Ammon's horn (tissue), 1 donor: ENCODE measurements at regions not wholly inside any gene's neighbourhood (a gene's known extent, or its start where the extent isn't known, plus 50 kb on each side); places are given as distances from the start of the nearest gene placed in this dataset.
"Not testable (repeated sequence)": the region's sequence is repeated elsewhere in the genome, so short reads cannot be mapped to it uniquely, and the experiment has no call there.

Experiments used
- DNase-seq: peaks from one replicate; pipeline ENCODE4 v3.0.0-alpha.2; 2016; ENCODE audit warnings: low spot score

GRCh38 chr18:53920312-53921075 is 304.0 kb downstream of the MBD2 start:
- no peak for DNase-seq

- no peak for DNase-seq
Measured at GRCh38 chr18:53918091-53918490, 306.4 kb downstream of the MBD2 start.

GRCh38 chr18:53911200-53911599 is 313.3 kb downstream of the MBD2 start:
- no peak for DNase-seq

GRCh38 chr18:53909668-53910067 is 314.8 kb downstream of the MBD2 start:
- DNase-seq: no peak

GRCh38 chr18:53907921-53908320 is 316.5 kb downstream of the MBD2 start:
- DNase-seq: no peak

GRCh38 chr18:53906681-53907080 is 317.8 kb downstream of the MBD2 start:
- DNase-seq: no peak

- no peak for DNase-seq
Measured at GRCh38 chr18:53894675-53895442, 329.6 kb downstream of the MBD2 start.

GRCh38 chr18:53887447-53887846 is 337.0 kb downstream of the MBD2 start:
- DNase-seq: no peak

- DNase-seq: no peak
Measured at GRCh38 chr18:53886058-53886457, 338.4 kb downstream of the MBD2 start.

- DNase-seq: no peak
Measured at GRCh38 chr18:53883771-53884170, 340.7 kb downstream of the MBD2 start.

GRCh38 chr18:53874103-53874502 is 350.4 kb downstream of the MBD2 start:
- DNase-seq: no peak

- no peak for DNase-seq
Measured at GRCh38 chr18:53864770-53865169, 359.7 kb downstream of the MBD2 start.

GRCh38 chr18:53862921-53863320 is 361.5 kb downstream of the MBD2 start:
- no peak for DNase-seq

- DNase-seq: no peak
Measured at GRCh38 chr18:53861185-53861584, 363.3 kb downstream of the MBD2 start.

GRCh38 chr18:53859764-53860163 is 364.7 kb downstream of the MBD2 start:
- no peak for DNase-seq

GRCh38 chr18:53850902-53851301 is 373.6 kb downstream of the MBD2 start:
- no peak for DNase-seq

GRCh38 chr18:53843763-53844162 is 380.7 kb downstream of the MBD2 start:
- no peak for DNase-seq

GRCh38 chr18:53843113-53843760 is 381.2 kb downstream of the MBD2 start:
- DNase-seq: no peak

- DNase-seq: no peak
Measured at GRCh38 chr18:53838746-53839145, 385.7 kb downstream of the MBD2 start.

- DNase-seq: not testable (repeated sequence)
Measured at GRCh38 chr18:53821141-53821540, 403.3 kb downstream of the MBD2 start.

- DNase-seq: no peak
Measured at GRCh38 chr18:53819671-53820070, 404.8 kb downstream of the MBD2 start.

GRCh38 chr18:53819174-53819573 is 405.3 kb downstream of the MBD2 start:
- no peak for DNase-seq
